ENCODE measurements at regions not wholly inside any gene's neighbourhood (a gene's known extent, or its start where the extent isn't known, plus 50 kb on each side); places are given as distances from the start of the nearest gene placed in this dataset.
A peak's percentile ranks its signal among the peaks of the same experiment; 100 is the strongest.

DNA sequence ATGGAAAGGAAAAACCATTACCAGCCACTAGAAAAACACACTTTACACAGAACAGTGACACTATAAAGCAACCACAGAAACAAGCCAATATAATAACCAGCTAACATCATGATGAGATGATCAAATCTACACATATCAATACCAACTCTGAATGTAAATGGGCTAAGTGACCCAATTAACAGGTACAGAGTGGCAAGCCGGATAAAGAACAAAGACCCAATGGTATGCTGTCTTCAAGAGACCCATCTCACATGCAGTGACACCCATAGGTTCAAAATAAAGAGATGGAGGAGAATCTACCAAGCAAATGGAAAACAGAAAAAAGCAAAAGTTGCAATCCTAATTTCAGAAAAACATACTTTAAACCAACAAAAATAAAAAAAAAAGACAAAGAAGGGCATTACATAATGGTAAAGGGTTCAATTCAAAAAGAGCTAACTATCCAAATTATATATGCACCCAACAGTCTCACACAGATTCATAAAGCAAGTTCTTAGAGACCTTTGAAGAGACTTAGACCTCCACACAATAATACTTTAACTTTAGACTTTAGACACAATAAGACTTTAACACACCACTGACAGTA lies 160.3 kb upstream of the TMEM45B start:
- H3K9ac ChIP-seq (ENCODE audit: low read length), result no peak overlapping the region
- no peak overlapping the region for H4K5ac ChIP-seq (ENCODE audit: low read length)
- no peaks in the 10 kb centered on the region for H3K79me1 ChIP-seq (ENCODE audit: low read length)
- H3K4me3 ChIP-seq (ENCODE audit: low read length), result no peak overlapping the region
- no peak overlapping the region for H3K56ac ChIP-seq (ENCODE audit: low read length)
- H2AK5ac ChIP-seq (ENCODE audit: low read length), result no peak overlapping the region
- no peaks in the 10 kb centered on the region for H3K36me3 ChIP-seq (ENCODE audit: control insufficient read depth, insufficient read depth, low read length)
- H2BK15ac ChIP-seq (replicated peaks; ENCODE audit: low read depth), result no peak overlapping the region
- H3K23ac ChIP-seq (ENCODE audit: low read length), result no peak overlapping the region
- no peak for DNase-seq
- no peak overlapping the region for H2BK5ac ChIP-seq (ENCODE audit: low read length)
- H3K79me2 ChIP-seq (ENCODE audit: control insufficient read depth, insufficient read depth, low read length), result no peaks in the 10 kb centered on the region
- H3K4me2 ChIP-seq (ENCODE audit: low read length), result no peak overlapping the region
- H3K4ac ChIP-seq (ENCODE audit: low read depth, low read length), result no peak overlapping the region
- no peak overlapping the region for H3K27ac ChIP-seq (ENCODE audit: low read depth, low read length)
- no peak overlapping the region for H3K18ac ChIP-seq (ENCODE audit: low read length)
- H3K4me1 ChIP-seq (ENCODE audit: control insufficient read depth, low read depth, low read length), result peaks cover 5% of the 10 kb centered on the region
- H4K8ac ChIP-seq (ENCODE audit: low read depth, low read length), result no peak overlapping the region
- H3K27me3 ChIP-seq (ENCODE audit: insufficient read depth, low read length, poor library complexity), result no peaks in the 10 kb centered on the region
- WGBS (ENCODE audit: extremely low coverage, insufficient coverage, low lambda C conversion rate), result no CpG with 5 or more reads among the region's 1 CpG
- H2BK120ac ChIP-seq (ENCODE audit: low read depth, low read length), result no peak overlapping the region

DNA sequence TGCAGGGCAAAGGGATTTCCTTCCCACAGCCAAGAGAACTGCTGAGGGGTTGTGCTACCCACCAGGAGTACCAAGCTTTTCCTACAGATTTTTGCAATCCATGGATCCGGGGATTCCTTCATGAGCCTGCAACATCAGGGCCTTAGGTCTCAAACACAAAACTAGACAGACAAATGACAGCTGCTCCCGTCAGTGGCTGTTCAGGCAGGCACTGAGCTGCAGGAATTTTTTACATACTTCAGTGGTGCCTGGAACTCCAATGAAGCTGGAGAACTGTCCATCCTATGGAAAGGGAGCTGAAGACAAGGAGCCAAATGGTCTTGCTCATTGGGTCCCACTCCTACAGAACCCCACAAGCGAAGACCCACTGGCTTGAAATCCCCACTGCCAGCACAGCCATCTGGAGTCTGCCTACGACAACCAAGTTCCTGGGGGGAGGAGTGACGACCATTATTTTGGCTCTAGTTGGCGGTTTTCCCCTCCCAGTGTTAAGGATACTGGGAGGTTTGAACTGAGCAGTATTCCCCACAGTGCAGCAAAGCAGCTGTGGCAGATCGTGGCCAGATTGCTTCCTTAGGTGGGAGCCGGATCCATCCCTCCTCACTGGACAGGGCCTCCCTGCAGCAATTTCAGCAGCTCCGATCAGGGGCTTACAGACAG lies 157.7 kb upstream of the TMEM45B start:
- H3K79me1 ChIP-seq (ENCODE audit: low read length), result no peaks in the 10 kb centered on the region
- H3K56ac ChIP-seq (ENCODE audit: low read length), result no peak overlapping the region
- H2BK5ac ChIP-seq (ENCODE audit: low read length), result no peak overlapping the region
- no peak overlapping the region for H3K4me2 ChIP-seq (ENCODE audit: low read length)
- no peak overlapping the region for H2BK120ac ChIP-seq (ENCODE audit: low read depth, low read length)
- H2BK15ac ChIP-seq (replicated peaks; ENCODE audit: low read depth), result no peak overlapping the region
- no peak overlapping the region for H3K9ac ChIP-seq (ENCODE audit: low read length)
- no peak overlapping the region for H3K4me3 ChIP-seq (ENCODE audit: low read length)
- H4K5ac ChIP-seq (ENCODE audit: low read length), result no peak overlapping the region
- DNase-seq, result peak; percentile 51
- no peaks in the 10 kb centered on the region for H3K79me2 ChIP-seq (ENCODE audit: control insufficient read depth, insufficient read depth, low read length)
- H3K18ac ChIP-seq (ENCODE audit: low read length), result no peak overlapping the region
- H3K23ac ChIP-seq (ENCODE audit: low read length), result no peak overlapping the region
- no peak overlapping the region for H4K8ac ChIP-seq (ENCODE audit: low read depth, low read length)
- no peak overlapping the region for H3K27ac ChIP-seq (ENCODE audit: low read depth, low read length)
- H3K4me1 ChIP-seq (ENCODE audit: control insufficient read depth, low read depth, low read length), result peaks cover 5% of the 10 kb centered on the region
- no peaks in the 10 kb centered on the region for H3K36me3 ChIP-seq (ENCODE audit: control insufficient read depth, insufficient read depth, low read length)
- no peak overlapping the region for H2AK5ac ChIP-seq (ENCODE audit: low read length)
- H3K27me3 ChIP-seq (ENCODE audit: insufficient read depth, low read length, poor library complexity), result no peaks in the 10 kb centered on the region
- WGBS (ENCODE audit: extremely low coverage, insufficient coverage, low lambda C conversion rate), result no CpG with 5 or more reads among the region's 9 CpGs
- no peak overlapping the region for H3K4ac ChIP-seq (ENCODE audit: low read depth, low read length)

DNA sequence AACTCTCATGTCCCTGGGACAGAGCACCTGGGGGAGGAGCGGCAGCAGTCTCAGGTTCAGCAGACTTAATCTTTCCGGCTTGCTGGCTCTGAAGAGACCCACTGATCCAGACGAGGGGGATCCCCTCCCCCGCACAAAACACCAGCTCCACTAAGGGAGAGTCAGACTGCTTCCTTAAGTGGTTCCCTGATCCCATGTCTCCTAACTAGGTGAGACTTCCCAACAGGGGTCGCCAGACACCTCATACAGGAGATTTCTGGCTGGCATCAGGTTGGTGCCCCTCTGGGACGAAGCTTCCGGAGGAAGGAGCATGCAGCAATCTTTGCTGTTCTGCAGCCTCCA lies 157.2 kb upstream of the TMEM45B start:
- DNase-seq, result peak; percentile 71
- no CpG with 5 or more reads among the region's 7 CpGs for WGBS (ENCODE audit: extremely low coverage, insufficient coverage, low lambda C conversion rate)
- no peak overlapping the region for H2AK5ac ChIP-seq (ENCODE audit: low read length)

DNA sequence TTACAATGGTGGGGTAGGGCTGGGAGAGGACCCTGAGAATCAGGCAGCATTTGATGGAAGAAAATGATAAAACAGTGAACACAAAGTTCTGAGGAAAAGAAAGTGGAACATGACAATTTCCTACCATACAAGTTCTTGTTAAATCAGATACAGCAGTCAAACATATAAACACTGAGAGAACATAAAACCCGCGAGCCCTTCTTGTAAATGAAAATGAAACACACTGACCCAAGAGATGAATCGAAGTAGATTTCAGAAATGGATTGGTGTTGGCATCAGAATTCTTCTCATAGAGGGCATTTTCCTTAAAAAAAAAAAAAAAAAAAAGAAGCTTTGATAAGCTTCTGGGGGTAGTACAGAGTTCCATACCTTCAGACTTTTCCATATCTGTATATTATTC lies 134.7 kb upstream of the TMEM45B start:
- no peak overlapping the region for H3K56ac ChIP-seq (ENCODE audit: low read length)
- no peaks in the 10 kb centered on the region for H3K27me3 ChIP-seq (ENCODE audit: insufficient read depth, low read length, poor library complexity)
- no peak overlapping the region for H4K5ac ChIP-seq (ENCODE audit: low read length)
- no peak for DNase-seq
- no peak overlapping the region for H2AK5ac ChIP-seq (ENCODE audit: low read length)
- no peak overlapping the region for H3K23ac ChIP-seq (ENCODE audit: low read length)
- no peak overlapping the region for H4K8ac ChIP-seq (ENCODE audit: low read depth, low read length)
- no peak overlapping the region for H3K4me2 ChIP-seq (ENCODE audit: low read length)
- no peaks in the 10 kb centered on the region for H3K79me2 ChIP-seq (ENCODE audit: control insufficient read depth, insufficient read depth, low read length)
- H3K4me1 ChIP-seq (ENCODE audit: control insufficient read depth, low read depth, low read length), result no peaks in the 10 kb centered on the region
- H3K27ac ChIP-seq (ENCODE audit: low read depth, low read length), result no peak overlapping the region
- no peak overlapping the region for H2BK120ac ChIP-seq (ENCODE audit: low read depth, low read length)
- H2BK5ac ChIP-seq (ENCODE audit: low read length), result no peak overlapping the region
- H3K9ac ChIP-seq (ENCODE audit: low read length), result no peak overlapping the region
- H3K36me3 ChIP-seq (ENCODE audit: control insufficient read depth, insufficient read depth, low read length), result no peaks in the 10 kb centered on the region
- WGBS (ENCODE audit: extremely low coverage, insufficient coverage, low lambda C conversion rate), result no CpG with 5 or more reads among the region's 3 CpGs
- H3K4ac ChIP-seq (ENCODE audit: low read depth, low read length), result no peak overlapping the region
- no peak overlapping the region for H3K18ac ChIP-seq (ENCODE audit: low read length)
- H2BK15ac ChIP-seq (replicated peaks; ENCODE audit: low read depth), result no peak overlapping the region
- no peak overlapping the region for H3K4me3 ChIP-seq (ENCODE audit: low read length)
- no peaks in the 10 kb centered on the region for H3K79me1 ChIP-seq (ENCODE audit: low read length)

More for the DNA sequence above, 157.2 kb upstream of the TMEM45B start:
- no peaks in the 10 kb centered on the region for H3K27me3 ChIP-seq (ENCODE audit: insufficient read depth, low read length, poor library complexity)
- no peak overlapping the region for H3K18ac ChIP-seq (ENCODE audit: low read length)
- H2BK120ac ChIP-seq (ENCODE audit: low read depth, low read length), result no peak overlapping the region
- no peak overlapping the region for H3K56ac ChIP-seq (ENCODE audit: low read length)
- no peak overlapping the region for H3K4me2 ChIP-seq (ENCODE audit: low read length)
- H4K8ac ChIP-seq (ENCODE audit: low read depth, low read length), result no peak overlapping the region
- H2BK5ac ChIP-seq (ENCODE audit: low read length), result no peak overlapping the region
- no peak overlapping the region for H3K4ac ChIP-seq (ENCODE audit: low read depth, low read length)
- H2BK15ac ChIP-seq (replicated peaks; ENCODE audit: low read depth), result no peak overlapping the region
- no peak overlapping the region for H4K5ac ChIP-seq (ENCODE audit: low read length)
- H3K4me1 ChIP-seq (ENCODE audit: control insufficient read depth, low read depth, low read length), result peaks cover 5% of the 10 kb centered on the region
- H3K27ac ChIP-seq (ENCODE audit: low read depth, low read length), result no peak overlapping the region
- H3K79me2 ChIP-seq (ENCODE audit: control insufficient read depth, insufficient read depth, low read length), result no peaks in the 10 kb centered on the region
- no peak overlapping the region for H3K23ac ChIP-seq (ENCODE audit: low read length)
- no peaks in the 10 kb centered on the region for H3K36me3 ChIP-seq (ENCODE audit: control insufficient read depth, insufficient read depth, low read length)
- no peak overlapping the region for H3K4me3 ChIP-seq (ENCODE audit: low read length)
- no peaks in the 10 kb centered on the region for H3K79me1 ChIP-seq (ENCODE audit: low read length)
- H3K9ac ChIP-seq (ENCODE audit: low read length), result no peak overlapping the region

DNA sequence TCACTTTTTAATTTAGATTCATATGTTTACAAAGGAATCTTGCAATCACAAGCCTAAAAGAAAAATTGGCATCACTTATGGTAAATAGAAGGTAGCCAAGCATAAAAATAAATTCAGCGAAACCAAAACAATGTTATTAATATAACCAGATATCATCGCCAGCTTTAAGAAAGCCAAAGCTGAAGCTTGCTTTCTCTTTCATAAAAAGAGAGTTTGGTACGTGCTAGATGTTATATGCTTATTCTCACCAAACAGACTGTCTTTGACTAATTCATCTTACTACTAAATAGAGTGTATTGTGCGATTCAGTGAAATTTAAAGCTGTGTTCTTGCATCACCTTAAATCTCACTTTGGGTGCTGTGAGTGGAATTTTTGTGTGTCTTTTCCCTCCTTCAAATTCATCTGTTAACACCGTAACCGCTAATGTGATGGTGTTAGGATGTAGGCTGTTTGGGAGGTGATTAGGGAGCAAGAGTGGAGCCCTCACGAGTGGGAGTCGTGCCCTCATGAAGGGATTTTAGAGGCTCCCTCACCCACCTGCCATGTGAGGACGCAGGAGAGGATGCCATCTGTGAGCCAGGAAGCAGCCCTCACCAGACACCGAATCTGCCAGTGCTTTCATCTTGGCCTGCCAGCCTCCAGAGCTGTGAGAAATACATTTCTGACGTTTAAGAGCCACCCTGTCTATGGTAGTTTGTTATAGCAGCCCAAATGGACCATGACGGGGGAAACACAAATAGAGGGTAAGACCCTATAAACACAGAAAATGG lies 134.1 kb upstream of the TMEM45B start:
- Histone ChIP-seq H3K36me3 (ENCODE audit: control insufficient read depth, insufficient read depth, low read length) (no peaks in the 10 kb centered on the region), H3K23ac (ENCODE audit: low read length) (no peak overlapping the region), H3K4ac (ENCODE audit: low read depth, low read length) (no peak overlapping the region), H3K4me2 (ENCODE audit: low read length) (no peak overlapping the region), H2AK5ac (ENCODE audit: low read length) (no peak overlapping the region), H3K18ac (ENCODE audit: low read length) (no peak overlapping the region), H3K56ac (ENCODE audit: low read length) (no peak overlapping the region), H2BK15ac (replicated peaks; ENCODE audit: low read depth) (no peak overlapping the region), H3K79me1 (ENCODE audit: low read length) (no peaks in the 10 kb centered on the region), H3K27me3 (ENCODE audit: insufficient read depth, low read length, poor library complexity) (no peaks in the 10 kb centered on the region), H3K27ac (ENCODE audit: low read depth, low read length) (no peak overlapping the region), H3K79me2 (ENCODE audit: control insufficient read depth, insufficient read depth, low read length) (no peaks in the 10 kb centered on the region), H4K8ac (ENCODE audit: low read depth, low read length) (no peak overlapping the region), H3K9ac (ENCODE audit: low read length) (no peak overlapping the region), H4K5ac (ENCODE audit: low read length) (no peak overlapping the region), H3K4me1 (ENCODE audit: control insufficient read depth, low read depth, low read length) (no peaks in the 10 kb centered on the region), H2BK5ac (ENCODE audit: low read length) (no peak overlapping the region), H2BK120ac (ENCODE audit: low read depth, low read length) (no peak overlapping the region), H3K4me3 (ENCODE audit: low read length) (no peak overlapping the region)
- DNase-seq, result no peak
- no CpG with 5 or more reads among the region's 12 CpGs for WGBS (ENCODE audit: extremely low coverage, insufficient coverage, low lambda C conversion rate)
